SK-N-SH (cell line): ENCODE measurements at regions not wholly inside any gene's neighbourhood (a gene's known extent, or its start where the extent isn't known, plus 50 kb on each side); places are given as distances from the start of the nearest gene placed in this dataset.

ENCODE experiments used
- CTCF ChIA-PET: fragments of 300-600, 350-600 bp; formaldehyde crosslinking; extraction: SDS; loops from one replicate; lab custom pipeline; 2021; lab: Yijun Ruan, JAX
- POLR2A ChIA-PET: fragments of 350-600 bp; sonication (Branson Sonifier 250); formaldehyde crosslinking; extraction: SDS; loops from one replicate; lab custom pipeline; 2020; ENCODE audit warnings: antibody characterized with exemption, inconsistent platforms; lab: Yijun Ruan, JAX
- DNase-seq: peaks from one replicate; pipeline ENCODE4 v3.0.0; 2012
- H2AFZ ChIP-seq: fragments of 200-600 bp; sonication (generic); 2 replicates; pipeline ENCODE4 v1.8.1; 2016; ENCODE audit warnings: antibody characterized with exemption, mild to moderate bottlenecking, low read depth
- H3F3A ChIP-seq: fragments of 200-600 bp; sonication (generic); replicated peaks from 2 replicates; pipeline ENCODE3; 2016; ENCODE audit warnings: antibody characterized with exemption, mild to moderate bottlenecking; ENCODE audit not compliant: insufficient read depth
- H3K27ac ChIP-seq, 2 experiments: fragments of 200-500 bp in 1 of 2; fragments of 200-600 bp in 1 of 2; sonication (Bioruptor generic) in 1 of 2; sonication (generic), shearing (Covaris generic) in 1 of 2; 2 replicates each; pipeline versions ENCODE4 v1.5.1 to v1.6.1; 2014 to 2016; ENCODE audit warnings: low read depth in 2 of 2, inconsistent platforms in 1 of 2, low read length in 1 of 2, mild to moderate bottlenecking in 1 of 2, mixed read lengths in 1 of 2
- H3K27me3 ChIP-seq: fragments of 200-600 bp; sonication (generic), shearing (Covaris generic); 2 replicates; pipeline ENCODE4 v1.6.1; 2016; ENCODE audit warnings: mixed run types; ENCODE audit not compliant: insufficient read depth
- H3K36me3 ChIP-seq, 2 experiments: fragments of 200-500 bp in 1 of 2; fragments of 200-600 bp in 1 of 2; sonication (Bioruptor generic) in 1 of 2; sonication (generic) in 1 of 2; replicated peaks in 1 of 2; 2 replicates each; pipeline versions ENCODE3 to v1.5.1; 2014 to 2016; ENCODE audit warnings: low read length in 1 of 2, mild to moderate bottlenecking in 1 of 2; ENCODE audit not compliant: insufficient read depth in 2 of 2, control insufficient read depth in 1 of 2
- H3K4me1 ChIP-seq, 2 experiments: fragments of 200-500 bp in 1 of 2; fragments of 200-600 bp in 1 of 2; sonication (Bioruptor generic) in 1 of 2; sonication (generic), shearing (Covaris generic) in 1 of 2; 2 replicates each; pipeline versions ENCODE4 v1.5.1 to v1.6.1; 2014 to 2016; ENCODE audit warnings: low read depth in 1 of 2, low read length in 1 of 2, mixed run types in 1 of 2; ENCODE audit not compliant: insufficient read depth in 2 of 2, control insufficient read depth in 1 of 2
- H3K4me2 ChIP-seq: fragments of 200-600 bp; sonication (generic), shearing (Covaris generic); 2 replicates; pipeline ENCODE4 v1.6.1; 2017; ENCODE audit warnings: mixed run types
- H3K4me3 ChIP-seq, 2 experiments: fragments of 200-500 bp in 1 of 2; fragments of 200-600 bp in 1 of 2; sonication (Bioruptor generic) in 1 of 2; sonication (generic), shearing (Covaris generic) in 1 of 2; 2 replicates each; pipeline versions ENCODE4 v1.5.1 to v1.8.1; 2014 to 2016; ENCODE audit warnings: low read depth in 2 of 2, inconsistent platforms in 1 of 2, low read length in 1 of 2, mild to moderate bottlenecking in 1 of 2, mixed read lengths in 1 of 2, moderate library complexity in 1 of 2
- H3K79me2 ChIP-seq: fragments of 200-600 bp; sonication (generic); 2 replicates; pipeline ENCODE4 v1.8.1; 2017; ENCODE audit warnings: mild to moderate bottlenecking; ENCODE audit not compliant: insufficient read depth
- H3K9ac ChIP-seq: fragments of 200-600 bp; sonication (generic); 2 replicates; pipeline ENCODE4 v1.6.1; 2017; ENCODE audit warnings: mixed run types
- H3K9me2 ChIP-seq: fragments of 200-600 bp; sonication (generic); 2 replicates; pipeline ENCODE4 v1.6.1; 2017; ENCODE audit warnings: mixed run types
- H3K9me3 ChIP-seq: fragments of 200-600 bp; sonication (generic); 2 replicates; pipeline ENCODE4 v1.6.1; 2017; ENCODE audit warnings: mixed run types, mild to moderate bottlenecking, moderate library complexity
- H4K20me1 ChIP-seq: fragments of 200-600 bp; sonication (generic); 2 replicates; pipeline ENCODE4 v1.6.1; 2017; ENCODE audit warnings: mild to moderate bottlenecking, mixed run types; ENCODE audit not compliant: insufficient read depth
- ELF1 ChIP-seq: IDR thresholded peaks from 2 replicates; pipeline ENCODE4 v1.4.0; 2012
- EP300 ChIP-seq, 2 experiments: IDR thresholded peaks; 2 replicates each; pipeline versions ENCODE4 v1.4.0 to v1.6.1; 2012; ENCODE audit warnings: borderline replicate concordance in 1 of 2, low read depth in 1 of 2, low read length in 1 of 2
- FOSL2 ChIP-seq: IDR thresholded peaks from 2 replicates; pipeline ENCODE4 v1.4.0; 2012; ENCODE audit warnings: low read depth, mild to moderate bottlenecking, moderate library complexity, borderline replicate concordance
- FOXJ3 ChIP-seq: sonication (generic); formaldehyde crosslinking; IDR thresholded peaks from 2 replicates; pipeline ENCODE4 v1.5.1; 2020; ENCODE audit warnings: mild to moderate bottlenecking, missing genetic modification reagents
- JUND ChIP-seq: IDR thresholded peaks from 2 replicates; pipeline ENCODE4 v1.4.0; 2012
- MAX ChIP-seq: IDR thresholded peaks from 2 replicates; pipeline ENCODE4 v1.4.0; 2012; ENCODE audit warnings: low read depth
- MXI1 ChIP-seq: IDR thresholded peaks from 2 replicates; pipeline ENCODE4 v1.6.1; 2012; ENCODE audit warnings: mild to moderate bottlenecking, low read depth, low read length, improper control_type of control experiment
- NFIC ChIP-seq: IDR thresholded peaks from 2 replicates; pipeline ENCODE4 v1.4.0; 2012; ENCODE audit warnings: borderline replicate concordance
- NRF1 ChIP-seq: IDR thresholded peaks from 2 replicates; pipeline ENCODE4 v1.6.1; 2012; ENCODE audit warnings: low read depth, mild to moderate bottlenecking, low read length
- POLR2AphosphoS5 ChIP-seq: IDR thresholded peaks from 2 replicates; pipeline ENCODE4 v1.6.1; 2012; ENCODE audit warnings: low read depth, low read length
- RAD21 ChIP-seq: IDR thresholded peaks from 2 replicates; pipeline ENCODE4 v1.6.1; 2012; ENCODE audit warnings: mild to moderate bottlenecking, low read length
- RCOR1 ChIP-seq: fragments of 150-350 bp; IDR thresholded peaks from 2 replicates; pipeline ENCODE4 v1.6.1; 2017; ENCODE audit warnings: antibody characterized with exemption, low read length
- REST ChIP-seq: IDR thresholded peaks from 2 replicates; pipeline ENCODE4 v1.6.1; 2012; ENCODE audit warnings: mild to moderate bottlenecking, low read depth, low read length, moderate library complexity
- RFX5 ChIP-seq: IDR thresholded peaks from 2 replicates; pipeline ENCODE4 v1.6.1; 2012; ENCODE audit warnings: mild to moderate bottlenecking, improper control_type of control experiment, low read length
- RXRA ChIP-seq: IDR thresholded peaks from 2 replicates; pipeline ENCODE4 v1.4.0; 2012; ENCODE audit warnings: low read depth, mild to moderate bottlenecking, borderline replicate concordance
- SIN3A ChIP-seq: IDR thresholded peaks from 2 replicates; pipeline ENCODE4 v1.6.1; 2012; ENCODE audit warnings: low read depth, mild to moderate bottlenecking, low read length, moderate library complexity, borderline replicate concordance
- TAF1 ChIP-seq: IDR thresholded peaks from 2 replicates; pipeline ENCODE4 v1.6.1; 2012; ENCODE audit warnings: low read depth, mild to moderate bottlenecking, low read length, moderate library complexity, borderline replicate concordance
- USF1 ChIP-seq: IDR thresholded peaks from 2 replicates; pipeline ENCODE4 v1.4.0; 2012; ENCODE audit warnings: low read depth, borderline replicate concordance
- YY1 ChIP-seq: IDR thresholded peaks from 2 replicates; pipeline ENCODE4 v1.4.0; 2012; ENCODE audit warnings: low read depth, mild to moderate bottlenecking
- WGBS: methylation state at CpG from one replicate; pipeline ENCODE4 v1.1.6; 2017; ENCODE audit warnings: low lambda C conversion rate; 5-methylcytosine and 5-hydroxymethylcytosine counted together

GRCh38 chr1:36582066-36582755, 99.5 kb upstream of the CSF3R start:
- H3K79me2 ChIP-seq, result no peaks in the 10 kb centered on the region
- H3K27ac ChIP-seq, result no peak overlapping the region
- no peak overlapping the region for H2AFZ ChIP-seq
- no peaks in the 10 kb centered on the region for H3F3A ChIP-seq
- no peaks in the 10 kb centered on the region for H3K4me1 ChIP-seq
- no peaks in the 10 kb centered on the region for H3K9me3 ChIP-seq
- WGBS, result 35% methylated on average over 8 of the region's 12 CpGs
- no peak for DNase-seq
- CTCF ChIA-PET, result interaction anchor here (0.9 to 15.1 kb wide), 6 partner anchors 8 to 853 kb away, joined by 3 to 142 read pairs (median 4); no protein-coding TSS in a partner anchor
- no peak overlapping the region for H3K4me3 ChIP-seq
- H3K4me2 ChIP-seq, result no peak overlapping the region
- no peaks in the 10 kb centered on the region for H3K9me2 ChIP-seq
- POLR2A ChIA-PET, result no interaction called here
- H4K20me1 ChIP-seq, result no peaks in the 10 kb centered on the region
- H3K27me3 ChIP-seq, result no peaks in the 10 kb centered on the region
- TF ChIP-seq NRF1 (no peak), MAX (no peak), ELF1 (no peak), RFX5 (no peak), MXI1 (no peak), NFIC (no peak), RXRA (no peak), JUND (no peak), YY1 (no peak), USF1 (no peak), RCOR1 (no peak), FOXJ3 (CRISPR knock-in tag) (no peak), TAF1 (no peak), EP300 (IDR thresholded peaks at IDR 0.05; ENCODE audit: borderline replicate concordance in 1 of 2, low read depth in 1 of 2, low read length in 1 of 2) (no peak)
- no peaks in the 10 kb centered on the region for H3K36me3 ChIP-seq
- no peak overlapping the region for H3K9ac ChIP-seq

GRCh38 chr1:36580524-36580923, 97.8 kb upstream of the CSF3R start:
- H3K27ac ChIP-seq, result no peak overlapping the region
- DNase-seq, result no peak
- no peak overlapping the region for H3K4me3 ChIP-seq
- no peak overlapping the region for H3K4me2 ChIP-seq
- TF ChIP-seq RAD21 (no peak), POLR2AphosphoS5 (no peak), SIN3A (no peak), REST (no peak), FOSL2 (no peak), FOXJ3 (CRISPR knock-in tag) (no peak)
- POLR2A ChIA-PET, result no interaction called here
- no peaks in the 10 kb centered on the region for H3K79me2 ChIP-seq
- H3K9me2 ChIP-seq, result no peaks in the 10 kb centered on the region
- no peaks in the 10 kb centered on the region for H4K20me1 ChIP-seq
- H2AFZ ChIP-seq, result no peak overlapping the region
- H3K36me3 ChIP-seq, result no peaks in the 10 kb centered on the region
- CTCF ChIA-PET, result interaction anchor here (1.5 kb wide), 1 partner anchor 852 kb away, joined by 3 read pairs; no protein-coding TSS in a partner anchor
- no peaks in the 10 kb centered on the region for H3F3A ChIP-seq
- no peak overlapping the region for H3K9ac ChIP-seq
- WGBS, result 25% methylated on average over 5 of the region's 5 CpGs
- H3K9me3 ChIP-seq, result no peaks in the 10 kb centered on the region
- H3K27me3 ChIP-seq, result no peaks in the 10 kb centered on the region
- H3K4me1 ChIP-seq, result no peaks in the 10 kb centered on the region; a peak in 1 of 4 replicates
